Right lobe of liver (tissue), 4 donors: ENCODE measurements at regions not wholly inside any gene's neighbourhood (a gene's known extent, or its start where the extent isn't known, plus 50 kb on each side); places are given as distances from the start of the nearest gene placed in this dataset.

ENCODE experiments used
- POLR2A ChIP-seq: fragments of 450-650 bp; IDR thresholded peaks from one replicate; pipeline ENCODE4 v1.6.1; 2017; ENCODE audit warnings: antibody characterized with exemption, mild to moderate bottlenecking
- TF ChIP-seq, protein P1 (sequence below), 4 donors: fragments of 200-600 bp in 3 of 4; fragments of 450-650 bp in 1 of 4; IDR thresholded peaks; one replicate each; pipeline versions ENCODE4 v1.5.1 to v1.8.0; 2016 to 2022; ENCODE audit warnings: antibody characterized with exemption in 4 of 4, mild to moderate bottlenecking in 2 of 4
- donor health status: DM: no; HTN: no; CAD: no.
- donor health status: DM: no; HTN: no; CAD: no.
- donor health status: DM: no; HTN: yes; CAD: no.

GRCh38 chr3:106700981-106701380 is 676.3 kb upstream of the CCDC54 start:
- no peak for TF ChIP-seq POLR2A
- TF ChIP-seq, protein P1, sequence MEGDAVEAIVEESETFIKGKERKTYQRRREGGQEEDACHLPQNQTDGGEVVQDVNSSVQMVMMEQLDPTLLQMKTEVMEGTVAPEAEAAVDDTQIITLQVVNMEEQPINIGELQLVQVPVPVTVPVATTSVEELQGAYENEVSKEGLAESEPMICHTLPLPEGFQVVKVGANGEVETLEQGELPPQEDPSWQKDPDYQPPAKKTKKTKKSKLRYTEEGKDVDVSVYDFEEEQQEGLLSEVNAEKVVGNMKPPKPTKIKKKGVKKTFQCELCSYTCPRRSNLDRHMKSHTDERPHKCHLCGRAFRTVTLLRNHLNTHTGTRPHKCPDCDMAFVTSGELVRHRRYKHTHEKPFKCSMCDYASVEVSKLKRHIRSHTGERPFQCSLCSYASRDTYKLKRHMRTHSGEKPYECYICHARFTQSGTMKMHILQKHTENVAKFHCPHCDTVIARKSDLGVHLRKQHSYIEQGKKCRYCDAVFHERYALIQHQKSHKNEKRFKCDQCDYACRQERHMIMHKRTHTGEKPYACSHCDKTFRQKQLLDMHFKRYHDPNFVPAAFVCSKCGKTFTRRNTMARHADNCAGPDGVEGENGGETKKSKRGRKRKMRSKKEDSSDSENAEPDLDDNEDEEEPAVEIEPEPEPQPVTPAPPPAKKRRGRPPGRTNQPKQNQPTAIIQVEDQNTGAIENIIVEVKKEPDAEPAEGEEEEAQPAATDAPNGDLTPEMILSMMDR (IDR thresholded peaks at IDR 0.05), result no peak
